ENCODE measurements at regions not wholly inside any gene's neighbourhood (a gene's known extent, or its start where the extent isn't known, plus 50 kb on each side); places are given as distances from the start of the nearest gene placed in this dataset.

- no peak for TF ChIP-seq CTCF (IDR thresholded peaks at IDR 0.05)
- no peak for TF ChIP-seq POLR2A (IDR thresholded peaks at IDR 0.05)
Measured at GRCh38 chr17:14482715-14483114, 181.8 kb downstream of the HS3ST3B1 start.

All from uterus (tissue), 2 donors.